Mesenteric fat pad (tissue), 1 donor: ENCODE measurements at regions not wholly inside any gene's neighbourhood (a gene's known extent, or its start where the extent isn't known, plus 50 kb on each side); places are given as distances from the start of the nearest gene placed in this dataset.
"Not testable (repeated sequence)": the region's sequence is repeated elsewhere in the genome, so short reads cannot be mapped to it uniquely, and the experiment has no call there.

Experiments used
- DNase-seq: peaks from one replicate; pipeline ENCODE4 v3.0.0-alpha.2; 2020; ENCODE audit warnings: low spot score
- donor health status: DM: yes; HTN: yes; CAD: no.

DNA sequence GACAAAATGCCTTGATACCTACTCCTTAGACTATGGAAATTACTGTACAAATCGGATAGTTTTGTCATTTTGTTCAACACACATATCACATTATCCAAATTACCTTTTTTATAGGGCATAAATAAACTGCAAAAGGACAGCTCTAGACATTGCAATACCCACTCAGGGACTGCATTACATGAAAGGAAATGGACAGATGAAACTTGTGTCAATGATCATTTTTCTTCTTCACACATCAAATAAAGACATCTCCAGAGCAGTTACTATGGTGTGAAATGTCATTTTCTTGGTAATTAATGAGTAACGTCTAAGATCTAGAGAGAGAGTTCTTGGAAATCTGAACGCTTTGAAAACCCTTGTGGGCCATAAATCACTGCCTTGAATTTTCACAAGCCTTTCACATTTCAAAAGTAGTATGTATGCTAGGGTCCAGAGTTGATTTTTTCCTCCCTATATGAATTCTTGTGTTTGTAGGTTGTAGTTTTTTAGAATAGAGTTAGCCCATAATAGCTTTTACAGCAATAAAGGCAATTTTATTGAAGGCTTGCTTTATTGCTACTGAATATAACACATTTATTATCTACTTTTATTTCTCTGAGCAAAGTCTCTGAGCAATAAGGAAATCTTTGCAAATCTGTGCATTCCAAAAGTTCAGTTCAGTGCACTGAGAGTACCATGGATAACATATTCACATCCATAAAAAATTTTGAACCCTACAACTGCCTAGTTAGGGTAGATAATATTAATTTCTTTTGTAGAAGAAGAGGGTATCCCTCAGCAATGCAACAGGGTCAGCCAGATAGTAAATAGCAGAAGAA lies 358.0 kb upstream of the PCSK5 start:
- DNase-seq = no peak

DNA sequence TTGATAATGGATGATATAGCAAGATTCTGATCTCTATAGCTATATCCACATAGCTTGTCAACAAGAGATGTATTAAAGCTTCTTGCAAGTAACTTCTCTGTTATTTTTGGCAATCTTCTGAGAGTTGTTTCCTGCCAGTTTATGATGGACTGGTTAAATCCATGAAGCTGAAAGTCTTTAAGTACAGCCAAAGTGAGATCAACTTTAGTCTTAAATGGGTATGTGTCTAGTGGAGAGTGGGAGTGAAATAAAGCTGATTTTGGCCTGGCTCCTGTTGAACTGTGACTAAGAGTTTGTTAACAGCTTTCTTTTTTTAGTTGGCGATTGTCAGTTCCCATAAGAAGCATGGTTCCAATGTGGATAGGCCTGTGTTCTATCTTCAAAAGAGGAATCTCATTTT lies 350.9 kb upstream of the PCSK5 start:
- DNase-seq = no peak

DNA sequence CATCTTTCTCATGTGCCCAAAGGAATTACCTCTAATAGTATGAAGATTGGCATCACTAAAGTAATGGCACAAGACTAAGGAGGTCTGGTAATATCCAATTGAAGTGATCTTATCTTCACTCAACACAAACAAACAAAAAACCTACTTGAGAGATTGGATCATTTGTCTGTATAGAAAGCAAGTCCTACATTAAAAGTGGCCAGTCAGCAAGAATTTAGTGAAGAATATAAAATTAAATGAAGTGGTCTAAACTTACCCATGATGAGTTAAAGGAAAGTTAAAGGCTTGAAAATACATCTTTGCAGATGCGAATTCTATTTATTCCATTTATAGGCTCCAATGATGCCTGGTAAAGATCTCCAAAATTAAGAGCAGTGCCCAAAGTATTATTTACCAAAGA lies 350.3 kb upstream of the PCSK5 start:
- no peak for DNase-seq

DNA sequence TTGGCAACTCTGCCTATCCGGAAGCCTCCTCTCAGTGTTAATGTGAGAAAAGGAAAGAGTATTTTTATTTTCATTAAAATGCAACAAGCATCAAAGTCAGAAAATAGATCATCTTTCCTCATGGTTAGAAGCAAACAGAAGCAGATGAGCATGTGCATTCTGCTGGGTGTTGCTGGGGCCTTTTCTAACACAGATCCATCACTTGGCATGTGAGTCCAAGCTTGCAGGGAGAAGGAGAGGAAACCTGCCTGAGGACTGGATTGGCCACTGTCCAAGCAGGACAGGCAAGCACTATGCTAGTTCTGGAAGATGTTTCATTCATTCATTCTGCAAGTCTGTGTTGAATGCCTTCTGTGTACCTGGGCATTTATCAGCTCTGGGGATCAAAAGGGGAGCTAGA lies 348.7 kb upstream of the PCSK5 start:
- DNase-seq = no peak

DNA sequence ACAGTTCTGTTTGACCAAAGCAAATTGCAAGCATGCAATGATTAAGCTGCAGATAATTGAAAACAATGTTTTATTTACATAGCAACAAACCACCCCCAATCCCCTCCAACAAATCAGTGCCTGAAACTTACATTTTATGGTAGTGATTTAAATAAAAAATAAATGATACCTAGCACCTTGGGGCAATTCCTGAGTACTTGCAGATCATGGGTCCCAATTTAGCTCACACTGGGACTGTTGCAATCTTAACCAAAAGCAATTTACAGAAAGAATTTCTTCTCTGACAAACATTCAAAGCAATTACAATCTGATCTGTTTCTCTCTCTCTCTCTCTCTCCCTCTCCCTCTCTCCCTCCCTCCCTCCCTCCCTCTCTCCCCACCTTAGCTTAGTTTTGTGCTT lies 345.7 kb upstream of the PCSK5 start:
- DNase-seq = no peak

DNA sequence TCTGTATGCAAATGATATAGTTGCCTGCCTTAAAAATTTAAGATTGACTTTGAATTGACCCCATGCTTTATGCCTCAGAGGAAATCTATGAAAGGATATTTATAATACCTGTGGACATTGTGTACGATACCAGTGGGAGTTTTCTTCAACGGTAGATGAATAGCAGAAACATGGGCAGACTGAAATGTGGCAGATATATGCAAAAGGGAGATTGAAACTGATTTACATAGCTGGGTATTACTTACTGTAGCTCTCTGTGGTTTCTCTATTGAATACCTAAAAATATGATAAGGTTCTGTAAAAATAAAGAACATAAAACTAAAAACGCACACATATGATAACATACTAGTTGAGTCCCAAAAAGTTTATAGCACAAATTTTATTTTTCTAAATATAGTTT lies 345.2 kb upstream of the PCSK5 start:
- no peak for DNase-seq

DNA sequence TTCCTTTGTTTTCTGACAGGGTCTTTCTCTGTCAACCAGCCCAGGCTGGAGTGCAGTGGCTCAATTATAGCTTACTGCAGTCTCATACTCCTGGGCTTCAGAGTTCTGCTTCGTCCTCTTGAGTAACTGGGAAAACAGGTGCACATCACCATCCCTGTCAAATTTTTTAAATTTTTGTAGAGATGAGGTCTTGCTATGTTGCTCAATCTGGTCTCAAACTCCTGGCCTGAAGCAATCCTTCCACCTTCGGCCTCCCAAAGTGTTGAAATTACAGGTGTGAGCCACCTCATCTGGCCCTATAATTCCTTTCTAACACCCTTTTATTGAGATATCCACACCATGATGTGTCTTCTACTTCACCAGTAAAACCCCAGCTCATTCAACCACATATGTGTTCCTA lies 341.6 kb upstream of the PCSK5 start:
- no peak for DNase-seq

DNA sequence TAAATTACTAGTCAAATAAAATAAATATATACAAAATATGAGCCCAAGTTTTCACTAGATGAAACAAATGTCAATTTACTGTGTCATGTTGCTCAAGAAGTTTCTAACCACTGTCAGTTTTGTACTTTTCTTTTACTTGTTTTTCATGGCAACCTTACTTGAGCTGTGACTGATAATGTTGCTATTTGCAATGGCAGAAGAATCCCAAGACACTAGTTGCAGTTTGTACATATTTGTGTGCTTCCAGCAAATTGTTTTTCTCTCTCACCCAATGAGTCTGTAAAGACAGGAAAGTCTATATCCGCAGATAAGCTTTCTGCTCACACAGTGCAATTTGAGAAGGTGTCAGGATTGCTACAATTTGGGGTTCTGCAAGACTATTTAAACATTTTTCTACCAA lies 338.6 kb upstream of the PCSK5 start:
- DNase-seq = no peak

DNA sequence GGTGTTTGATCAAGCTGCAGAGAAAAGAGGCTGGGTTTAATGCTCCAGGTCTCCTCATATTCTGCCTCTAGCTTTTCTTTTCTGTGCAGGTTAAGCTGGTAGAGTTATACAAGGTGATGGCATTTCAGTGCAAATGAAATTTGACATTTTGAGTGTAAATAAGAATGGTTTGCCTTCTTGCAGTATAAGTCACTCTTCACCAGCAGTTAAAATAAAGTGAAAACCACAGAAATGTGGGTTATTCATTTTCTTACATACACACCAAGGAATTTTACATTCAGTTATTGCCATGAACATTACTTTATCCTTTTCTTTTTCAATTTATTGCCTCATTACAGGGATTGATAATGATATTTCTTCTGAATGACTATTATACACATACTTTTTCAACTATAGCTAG lies 337.5 kb upstream of the PCSK5 start:
- no peak for DNase-seq

DNA sequence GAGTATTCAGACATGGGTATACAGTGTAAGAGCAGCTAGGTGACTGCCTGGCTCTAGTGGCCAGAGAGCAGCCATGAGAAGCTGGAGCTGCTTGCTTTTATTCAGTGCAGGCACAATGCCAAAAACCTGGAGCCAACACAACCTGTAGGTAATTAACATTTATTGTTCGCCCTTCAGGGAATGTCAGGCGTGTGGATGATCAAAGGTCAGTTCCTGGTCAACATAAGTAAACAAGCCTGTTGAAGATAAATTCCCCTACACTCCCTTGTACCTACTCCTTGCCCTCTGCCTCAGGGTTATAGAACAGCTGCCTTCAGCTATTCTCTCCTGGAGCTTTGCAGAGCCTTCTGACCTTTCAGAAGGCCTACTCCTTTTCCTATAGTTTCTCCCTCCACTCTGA lies 323.7 kb upstream of the PCSK5 start:
- DNase-seq = not testable (repeated sequence)

DNA sequence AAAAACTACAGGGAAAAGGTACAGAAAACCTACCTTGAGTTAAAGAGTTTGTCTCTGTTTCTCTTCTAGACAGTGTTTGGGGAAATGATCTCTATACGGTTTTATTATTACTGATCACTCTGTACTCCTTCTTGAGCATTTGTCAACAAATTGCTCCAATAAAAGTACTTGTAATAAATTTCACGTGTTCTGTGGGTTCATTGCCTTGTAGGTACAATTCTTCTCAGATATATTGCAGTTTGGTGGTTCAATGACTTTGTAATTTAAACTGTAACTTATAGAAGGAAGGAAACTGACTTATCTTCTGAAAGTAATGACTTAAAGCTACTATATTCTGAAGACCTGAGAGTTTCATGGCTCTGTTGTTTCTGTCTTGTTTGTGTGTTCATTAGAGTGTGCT lies 319.9 kb upstream of the PCSK5 start:
- no peak for DNase-seq

DNA sequence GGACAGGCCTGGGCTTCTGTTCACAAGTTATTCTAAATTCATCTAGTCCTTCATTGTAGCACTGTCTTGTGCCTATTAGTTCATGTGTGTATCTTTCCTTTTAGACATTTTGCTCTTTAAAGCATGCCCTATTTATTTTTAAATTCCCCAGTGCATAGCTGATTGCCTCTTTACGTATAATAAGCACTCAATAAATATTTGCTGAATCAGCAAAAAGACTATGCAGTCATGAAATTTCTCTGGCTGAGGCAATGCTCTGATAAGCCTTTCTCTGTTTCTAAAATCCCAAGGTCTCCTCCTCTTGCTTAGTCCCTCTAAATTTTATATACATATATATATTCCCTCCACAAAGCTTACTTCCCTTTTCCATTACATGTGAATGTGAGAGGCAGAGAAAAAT lies 315.9 kb upstream of the PCSK5 start:
- DNase-seq = no peak

DNA sequence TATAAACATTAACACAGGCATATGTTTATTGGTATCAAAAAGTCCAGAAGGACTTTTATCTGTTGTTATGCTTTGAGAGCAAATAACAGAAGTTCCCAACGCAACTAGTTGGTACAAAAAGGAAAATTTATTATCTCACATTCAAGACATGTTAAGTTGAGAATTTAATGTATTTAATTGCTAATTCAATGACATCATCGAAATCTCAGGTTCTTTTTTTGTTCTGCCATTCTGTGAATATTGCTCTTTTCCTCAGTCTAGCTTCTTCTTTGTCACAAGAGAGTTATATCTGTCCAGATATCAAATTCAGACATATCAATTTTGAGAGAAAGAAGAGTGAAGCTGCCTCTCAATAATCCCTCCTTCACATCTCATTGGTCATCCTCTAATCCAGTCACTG lies 307.6 kb upstream of the PCSK5 start:
- DNase-seq = no peak

DNA sequence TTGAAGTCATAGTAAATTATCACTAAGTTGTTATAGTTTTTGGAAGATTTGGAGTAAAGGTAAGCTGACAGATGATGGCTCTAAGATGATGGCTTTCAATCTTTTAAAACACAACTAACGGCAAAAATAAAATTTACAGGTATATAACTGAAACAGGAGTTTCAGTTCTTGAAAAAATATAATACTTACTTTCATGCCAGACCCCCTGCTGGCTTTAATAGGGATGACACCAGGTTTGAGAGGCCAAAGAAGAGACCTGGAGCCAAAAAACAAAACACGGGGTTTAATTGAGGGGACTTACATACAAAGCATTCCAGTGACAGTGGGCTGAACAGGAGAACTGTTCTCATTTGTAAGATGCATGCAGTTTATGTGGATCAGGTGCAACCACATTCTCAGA lies 301.7 kb upstream of the PCSK5 start:
- DNase-seq = no peak

DNA sequence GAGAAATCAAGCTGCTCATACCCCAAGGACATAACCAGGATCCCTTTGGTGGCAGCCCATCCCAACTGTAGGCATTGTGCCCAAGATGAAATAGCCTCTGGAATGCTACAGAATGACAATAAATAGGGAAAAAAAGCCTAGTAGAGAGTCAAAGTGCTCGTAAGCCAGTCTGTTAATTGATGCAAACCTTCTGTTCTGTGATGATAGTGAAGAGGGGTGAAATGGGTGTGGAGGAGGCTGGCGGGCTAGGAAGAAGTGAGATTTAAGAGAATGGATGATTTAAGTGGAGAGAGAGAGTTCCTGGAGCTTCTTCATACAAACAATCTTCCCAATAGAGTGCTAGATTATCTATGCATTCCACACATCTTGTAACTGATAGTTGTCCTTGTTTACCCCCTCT lies 301.0 kb upstream of the PCSK5 start:
- DNase-seq = no peak

DNA sequence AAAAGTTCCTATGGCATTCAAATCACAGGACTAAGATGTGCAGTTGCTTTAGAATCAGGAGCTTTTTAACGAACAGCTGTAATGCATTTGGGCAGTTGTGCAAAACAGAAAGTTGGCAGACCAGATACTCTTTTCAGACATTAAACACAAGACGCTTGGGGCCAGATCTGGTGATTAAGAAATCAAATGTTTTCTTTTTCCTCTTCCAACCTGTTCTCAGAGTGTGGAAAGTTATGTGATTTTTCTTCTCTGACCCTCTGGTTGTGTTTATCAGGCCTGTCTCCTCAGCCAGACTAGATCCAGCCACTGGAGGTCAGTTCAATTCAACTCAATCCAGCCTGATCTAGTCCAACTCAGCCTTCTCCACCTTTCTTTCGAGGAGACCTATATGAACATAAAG lies 298.5 kb upstream of the PCSK5 start:
- no peak for DNase-seq

DNA sequence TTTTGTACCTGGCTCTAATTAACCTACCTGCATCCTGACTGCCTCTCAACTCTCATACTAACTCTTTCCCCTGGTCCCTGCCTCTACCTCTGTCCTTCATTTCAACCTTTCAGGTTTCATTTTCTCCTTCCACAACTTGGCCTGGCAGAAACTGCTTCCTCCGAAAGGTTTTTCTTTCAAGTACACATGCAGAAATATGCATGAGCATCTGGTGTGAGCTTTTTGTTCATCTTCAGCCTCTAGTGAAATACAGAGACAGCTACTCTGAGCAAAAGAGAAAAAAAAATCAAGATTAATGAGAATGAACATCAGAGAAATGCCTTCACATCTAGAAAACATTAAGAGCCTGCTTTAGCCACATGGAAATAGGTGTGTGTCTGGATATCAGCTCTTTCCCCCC lies 297.9 kb upstream of the PCSK5 start:
- DNase-seq = no peak

DNA sequence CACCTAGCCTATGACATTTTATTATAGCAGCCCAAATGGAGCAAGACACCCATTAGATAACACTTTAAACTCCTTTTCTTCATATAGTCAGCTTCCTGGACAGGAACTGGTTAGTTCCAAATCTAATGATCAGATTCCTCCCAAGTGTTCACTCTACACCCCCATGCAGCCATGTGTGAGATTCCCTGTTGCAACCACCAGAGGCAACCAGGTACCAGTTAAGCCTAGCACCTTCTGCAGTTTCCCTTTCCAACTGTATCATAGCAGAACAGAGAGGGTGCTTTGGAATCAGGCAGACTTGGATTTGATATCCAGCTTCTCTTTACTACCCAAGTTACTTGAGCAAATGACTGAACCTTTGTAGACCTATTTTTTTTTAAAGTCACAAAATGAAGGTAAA lies 296.6 kb upstream of the PCSK5 start:
- DNase-seq = no peak

DNA sequence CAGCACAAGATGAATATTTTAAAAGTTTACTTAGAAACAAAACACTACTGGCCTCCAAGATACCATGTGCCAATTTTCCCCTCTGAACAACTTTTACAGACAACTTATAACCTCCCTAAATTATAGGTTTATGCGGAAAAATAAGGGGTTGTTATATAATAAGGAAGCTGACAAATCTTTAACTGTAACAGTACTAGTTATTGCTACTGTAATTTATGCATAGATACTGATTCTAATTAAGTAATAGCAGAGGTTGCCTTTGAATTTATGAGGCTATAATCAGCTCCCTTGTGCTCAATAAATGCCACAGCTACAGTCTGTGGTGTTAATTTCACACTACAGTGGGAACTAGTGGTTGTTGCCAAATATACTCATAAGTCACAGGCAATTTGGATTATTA lies 291.3 kb upstream of the PCSK5 start:
- DNase-seq = no peak

DNA sequence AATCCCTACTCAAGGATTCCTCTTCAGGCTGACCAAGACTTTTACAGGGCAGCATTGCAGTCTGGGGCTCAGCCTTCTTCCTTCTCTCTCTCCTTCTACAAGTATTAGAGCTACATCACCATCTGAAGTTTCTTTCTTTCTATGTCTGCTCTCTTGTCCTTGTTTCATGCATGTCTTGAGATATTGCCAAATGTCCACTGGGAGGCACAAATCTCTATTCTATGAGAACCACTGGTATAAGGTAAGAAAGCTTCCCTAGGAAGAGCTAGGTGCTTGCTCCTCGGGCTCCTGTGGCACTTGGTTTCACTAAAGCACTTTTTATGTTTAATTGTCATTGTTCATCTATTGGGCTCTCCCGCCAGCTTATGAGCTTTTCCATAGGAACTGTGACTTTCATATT lies 289.2 kb upstream of the PCSK5 start:
- no peak for DNase-seq

DNA sequence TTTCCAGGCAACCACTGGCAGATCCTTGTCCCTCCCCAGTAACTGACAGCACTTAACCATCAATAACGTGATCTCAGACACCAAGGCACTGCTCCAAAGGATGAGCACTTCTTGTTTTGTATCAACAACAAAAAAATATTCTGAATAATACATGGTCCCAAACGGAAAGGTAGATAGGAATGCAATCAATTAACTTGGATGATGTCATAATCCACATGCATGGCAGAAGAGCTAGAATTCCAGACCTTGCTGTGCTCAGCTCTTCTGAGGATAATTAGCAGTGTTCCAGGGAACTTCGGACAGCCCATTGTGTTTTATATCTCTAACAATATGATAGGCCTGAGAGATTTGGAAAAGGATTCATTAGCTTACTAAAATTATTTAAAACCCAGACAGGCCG lies 288.4 kb upstream of the PCSK5 start:
- DNase-seq = no peak

DNA sequence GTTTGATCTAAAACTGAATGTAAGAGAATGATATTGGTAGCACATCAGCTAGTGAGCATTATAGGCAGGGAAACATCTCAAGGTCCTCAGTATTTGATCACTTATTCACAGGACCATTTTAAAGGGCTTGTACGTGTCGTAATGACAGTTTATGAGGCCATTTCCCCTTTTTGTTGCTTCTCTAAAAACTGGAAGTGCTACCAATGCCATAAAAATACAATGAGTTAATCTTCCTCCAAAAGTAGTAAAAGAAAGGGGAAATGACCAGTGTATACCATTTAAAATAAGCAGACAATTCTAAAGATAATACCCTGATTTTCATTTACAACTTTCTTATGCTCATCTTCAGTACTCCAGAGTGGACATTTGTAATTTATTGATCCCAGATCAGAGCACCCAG lies 285.8 kb upstream of the PCSK5 start:
- DNase-seq = no peak

DNA sequence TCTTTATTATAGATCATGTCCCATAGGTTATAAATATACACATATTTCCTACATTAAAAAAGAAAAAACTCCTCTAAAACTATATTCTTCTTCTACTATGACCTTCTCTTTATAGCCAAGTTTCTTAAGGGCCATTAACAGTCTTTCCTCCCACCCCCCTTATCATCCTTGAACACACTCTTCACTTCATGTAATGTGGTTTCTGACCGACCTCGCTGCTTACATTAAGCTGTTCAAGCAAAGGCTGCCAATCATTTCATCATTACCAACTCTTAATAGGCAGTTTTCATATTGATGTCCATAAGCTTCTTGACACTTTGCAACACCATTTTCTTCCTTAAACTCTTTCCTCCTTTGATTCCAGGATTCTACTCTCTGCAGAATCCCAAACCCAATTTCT lies 283.0 kb upstream of the PCSK5 start:
- no peak for DNase-seq

DNA sequence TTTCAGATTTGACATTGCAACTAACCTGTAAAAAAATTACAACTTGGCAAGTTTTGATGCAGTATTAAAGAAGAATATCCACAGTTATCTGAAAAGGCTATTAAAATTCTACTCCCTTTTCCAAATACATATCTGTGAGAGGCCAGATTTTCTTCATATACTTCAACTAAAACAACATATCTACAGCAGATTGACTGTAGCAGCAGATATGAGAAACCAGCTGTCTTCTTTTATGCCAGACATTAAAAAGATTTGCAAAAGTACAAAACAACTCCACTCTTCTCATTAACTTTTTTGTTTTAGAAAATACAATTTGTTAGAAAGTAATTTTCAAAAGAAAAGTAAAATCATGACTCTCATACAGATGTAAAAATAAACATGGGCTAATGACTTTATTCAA lies 281.1 kb upstream of the PCSK5 start:
- DNase-seq = no peak
